Ishikawa (cell line): ENCODE measurements at regions not wholly inside any gene's neighbourhood (a gene's known extent, or its start where the extent isn't known, plus 50 kb on each side); places are given as distances from the start of the nearest gene placed in this dataset.

Source experiments
- CEBPB ChIP-seq: IDR thresholded peaks from 2 replicates; pipeline ENCODE4 v1.6.1; 2012
- CREB1 ChIP-seq: IDR thresholded peaks from 2 replicates; pipeline ENCODE4 v1.6.1; 2012; ENCODE audit warnings: low read depth
- EGR1 ChIP-seq: IDR thresholded peaks from 2 replicates; pipeline ENCODE4 v1.6.1; 2012
- EP300 ChIP-seq: IDR thresholded peaks from 2 replicates; pipeline ENCODE4 v1.6.1; 2012; ENCODE audit warnings: borderline replicate concordance
- FOXM1 ChIP-seq: IDR thresholded peaks from 2 replicates; pipeline ENCODE4 v1.6.1; 2012; ENCODE audit warnings: low read depth, borderline replicate concordance
- NFIC ChIP-seq: IDR thresholded peaks from 2 replicates; pipeline ENCODE4 v1.6.1; 2012
- RAD21 ChIP-seq: IDR thresholded peaks from 2 replicates; pipeline ENCODE4 v1.6.1; 2012; ENCODE audit warnings: low read depth
- TAF1 ChIP-seq: IDR thresholded peaks from 2 replicates; pipeline ENCODE4 v1.6.1; 2012; ENCODE audit warnings: low read depth, mild to moderate bottlenecking
- TCF12 ChIP-seq: IDR thresholded peaks from 2 replicates; pipeline ENCODE4 v1.6.1; 2012; ENCODE audit warnings: low read depth
- TEAD4 ChIP-seq: IDR thresholded peaks from 2 replicates; pipeline ENCODE4 v1.6.1; 2012
- YY1 ChIP-seq: IDR thresholded peaks from 2 replicates; pipeline ENCODE4 v1.6.1; 2012; ENCODE audit warnings: low read depth
- ZBTB7A ChIP-seq: IDR thresholded peaks from 2 replicates; pipeline ENCODE4 v1.6.1; 2012; ENCODE audit warnings: low read depth
- TF ChIP-seq, protein P1 (sequence below): IDR thresholded peaks from 2 replicates; pipeline ENCODE4 v1.6.1; 2012
- TF ChIP-seq, protein P2 (sequence below): IDR thresholded peaks from 2 replicates; pipeline ENCODE4 v1.6.1; 2012; ENCODE audit warnings: low read depth, mild to moderate bottlenecking
- TF ChIP-seq, protein P3 (sequence below): IDR thresholded peaks from 2 replicates; pipeline ENCODE4 v1.6.1; 2012

DNA sequence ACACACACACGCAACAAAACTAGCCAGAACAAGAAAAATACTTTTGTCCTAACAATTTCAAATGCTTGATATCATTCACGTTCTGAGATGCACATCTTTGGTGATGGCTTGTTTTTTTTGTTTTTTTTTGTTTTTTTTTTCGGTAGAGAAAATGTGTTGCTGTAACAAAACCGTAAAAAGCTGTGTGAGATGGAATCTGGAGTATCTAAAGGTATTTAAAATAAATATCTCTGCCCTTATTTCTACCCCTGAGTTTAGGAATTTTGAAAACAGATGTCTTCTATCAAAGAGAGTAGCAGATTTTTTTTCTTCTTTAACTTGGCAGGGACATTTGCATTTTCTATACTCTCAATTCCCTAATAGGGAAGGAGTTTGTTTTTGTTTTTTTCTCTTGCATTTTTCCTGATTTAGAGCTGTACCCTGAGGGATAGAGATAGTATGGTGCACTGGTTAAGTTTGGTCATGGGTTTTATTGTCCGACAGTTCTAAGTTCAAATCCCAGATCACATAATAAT, 446.6 kb downstream of the KLF5 start:
- no peak for TF ChIP-seq CREB1
- TF ChIP-seq NFIC, result no peak
- no peak for TF ChIP-seq TAF1
- TF ChIP-seq CEBPB, result no peak
- no peak for TF ChIP-seq EGR1
- TF ChIP-seq, protein P1, sequence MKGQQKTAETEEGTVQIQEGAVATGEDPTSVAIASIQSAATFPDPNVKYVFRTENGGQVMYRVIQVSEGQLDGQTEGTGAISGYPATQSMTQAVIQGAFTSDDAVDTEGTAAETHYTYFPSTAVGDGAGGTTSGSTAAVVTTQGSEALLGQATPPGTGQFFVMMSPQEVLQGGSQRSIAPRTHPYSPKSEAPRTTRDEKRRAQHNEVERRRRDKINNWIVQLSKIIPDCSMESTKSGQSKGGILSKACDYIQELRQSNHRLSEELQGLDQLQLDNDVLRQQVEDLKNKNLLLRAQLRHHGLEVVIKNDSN, result no peak
- TF ChIP-seq FOXM1, result no peak
- TF ChIP-seq EP300, result no peak
- TF ChIP-seq, protein P2, sequence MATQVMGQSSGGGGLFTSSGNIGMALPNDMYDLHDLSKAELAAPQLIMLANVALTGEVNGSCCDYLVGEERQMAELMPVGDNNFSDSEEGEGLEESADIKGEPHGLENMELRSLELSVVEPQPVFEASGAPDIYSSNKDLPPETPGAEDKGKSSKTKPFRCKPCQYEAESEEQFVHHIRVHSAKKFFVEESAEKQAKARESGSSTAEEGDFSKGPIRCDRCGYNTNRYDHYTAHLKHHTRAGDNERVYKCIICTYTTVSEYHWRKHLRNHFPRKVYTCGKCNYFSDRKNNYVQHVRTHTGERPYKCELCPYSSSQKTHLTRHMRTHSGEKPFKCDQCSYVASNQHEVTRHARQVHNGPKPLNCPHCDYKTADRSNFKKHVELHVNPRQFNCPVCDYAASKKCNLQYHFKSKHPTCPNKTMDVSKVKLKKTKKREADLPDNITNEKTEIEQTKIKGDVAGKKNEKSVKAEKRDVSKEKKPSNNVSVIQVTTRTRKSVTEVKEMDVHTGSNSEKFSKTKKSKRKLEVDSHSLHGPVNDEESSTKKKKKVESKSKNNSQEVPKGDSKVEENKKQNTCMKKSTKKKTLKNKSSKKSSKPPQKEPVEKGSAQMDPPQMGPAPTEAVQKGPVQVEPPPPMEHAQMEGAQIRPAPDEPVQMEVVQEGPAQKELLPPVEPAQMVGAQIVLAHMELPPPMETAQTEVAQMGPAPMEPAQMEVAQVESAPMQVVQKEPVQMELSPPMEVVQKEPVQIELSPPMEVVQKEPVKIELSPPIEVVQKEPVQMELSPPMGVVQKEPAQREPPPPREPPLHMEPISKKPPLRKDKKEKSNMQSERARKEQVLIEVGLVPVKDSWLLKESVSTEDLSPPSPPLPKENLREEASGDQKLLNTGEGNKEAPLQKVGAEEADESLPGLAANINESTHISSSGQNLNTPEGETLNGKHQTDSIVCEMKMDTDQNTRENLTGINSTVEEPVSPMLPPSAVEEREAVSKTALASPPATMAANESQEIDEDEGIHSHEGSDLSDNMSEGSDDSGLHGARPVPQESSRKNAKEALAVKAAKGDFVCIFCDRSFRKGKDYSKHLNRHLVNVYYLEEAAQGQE, result no peak
- TF ChIP-seq ZBTB7A, result no peak
- TF ChIP-seq YY1, result no peak
- TF ChIP-seq, protein P3, sequence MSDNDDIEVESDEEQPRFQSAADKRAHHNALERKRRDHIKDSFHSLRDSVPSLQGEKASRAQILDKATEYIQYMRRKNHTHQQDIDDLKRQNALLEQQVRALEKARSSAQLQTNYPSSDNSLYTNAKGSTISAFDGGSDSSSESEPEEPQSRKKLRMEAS, result no peak
- TF ChIP-seq TCF12, result no peak
- no peak for TF ChIP-seq RAD21
- TF ChIP-seq TEAD4, result no peak

DNA sequence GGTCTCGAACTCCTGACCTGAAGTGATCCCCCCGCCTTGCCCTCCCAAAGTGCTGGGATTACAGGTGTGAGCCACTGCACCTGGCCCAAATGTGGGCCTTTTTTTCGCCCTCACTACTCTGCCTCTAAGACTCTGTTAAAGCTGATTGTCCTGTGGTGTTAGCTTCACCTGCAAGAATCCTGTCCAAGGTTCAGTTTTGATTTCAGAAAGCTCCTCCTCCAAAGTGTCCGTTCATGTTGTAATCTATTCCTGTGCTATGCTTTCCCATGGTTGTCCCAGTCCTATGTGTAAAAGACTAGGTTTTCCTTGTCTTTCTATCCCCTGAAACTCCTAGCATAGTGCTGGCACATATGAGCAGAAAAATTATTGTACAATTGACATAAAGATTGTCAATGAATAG, 440.9 kb downstream of the KLF5 start:
- TF ChIP-seq RAD21 (no peak), EP300 (no peak), YY1 (no peak), TEAD4 (no peak), NFIC (no peak), TCF12 (no peak), FOXM1 (no peak), CEBPB (no peak), EGR1 (no peak), ZBTB7A (no peak), TAF1 (no peak), CREB1 (no peak)
- TF ChIP-seq, protein P2, result no peak
- TF ChIP-seq, protein P1, result no peak
- TF ChIP-seq, protein P3, result no peak

DNA sequence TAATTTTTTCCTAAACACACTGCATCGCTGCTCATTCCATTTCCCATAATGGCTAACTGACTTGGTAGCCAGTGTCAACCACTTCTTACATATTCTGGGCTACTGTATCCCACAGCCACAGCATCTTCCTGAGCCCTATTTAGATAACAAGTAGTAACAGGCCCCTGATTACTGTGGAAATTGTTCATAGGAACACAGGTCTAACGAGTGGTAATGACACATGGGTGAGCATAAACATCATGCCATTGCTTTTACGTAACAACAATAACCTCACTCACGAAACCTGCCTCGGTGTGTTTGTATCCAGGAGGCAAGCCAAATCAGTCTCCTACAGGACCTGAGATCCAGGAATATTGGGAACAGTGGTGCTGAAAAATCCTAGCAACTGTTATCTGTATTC, 438.6 kb downstream of the KLF5 start:
- TF ChIP-seq FOXM1 (no peak), EP300 (no peak), EGR1 (no peak), CEBPB (no peak), YY1 (no peak), TEAD4 (no peak), NFIC (no peak), RAD21 (no peak)
- TF ChIP-seq, protein P2, result no peak
- TF ChIP-seq, protein P1, result no peak

DNA sequence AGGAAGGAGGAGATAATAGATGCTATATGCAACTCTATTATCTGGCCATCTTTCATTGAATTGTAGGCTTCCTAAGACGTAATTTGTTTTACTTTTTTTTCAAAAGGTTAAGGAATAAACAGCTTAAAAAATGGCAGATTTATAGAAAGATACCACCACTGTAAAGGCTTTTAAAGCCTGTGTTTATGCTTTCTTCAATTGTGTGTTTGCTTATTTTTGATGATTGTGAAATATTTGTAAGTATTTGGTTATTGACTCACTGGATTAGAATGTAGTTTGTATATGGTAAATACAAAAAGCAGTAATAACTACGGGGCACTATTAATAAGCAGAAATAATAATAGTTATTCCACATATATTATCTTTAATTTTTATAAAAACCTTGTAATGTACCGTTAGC, 437.9 kb downstream of the KLF5 start:
- TF ChIP-seq EP300, result no peak
- no peak for TF ChIP-seq ZBTB7A
- TF ChIP-seq YY1, result no peak
- no peak for TF ChIP-seq NFIC
- TF ChIP-seq, protein P3, result no peak
- TF ChIP-seq, protein P2, result no peak
- no peak for TF ChIP-seq CEBPB
- no peak for TF ChIP-seq EGR1
- TF ChIP-seq RAD21, result no peak
